Calu3 (cell line): ENCODE measurements at regions not wholly inside any gene's neighbourhood (a gene's known extent, or its start where the extent isn't known, plus 50 kb on each side); places are given as distances from the start of the nearest gene placed in this dataset.
"Not testable (repeated sequence)": the region's sequence is repeated elsewhere in the genome, so short reads cannot be mapped to it uniquely, and the experiment has no call there.

Experiments used
- BruUV-seq: library from RNA; stranded (reverse); fragments of 400-500 nt; replicated peaks from 2 replicates; lab custom pipeline; 2021; lab: Mats Ljungman, UMichigan
- CTCF ChIA-PET: fragments of 300-600 bp; sonication (Branson Sonifier 250); formaldehyde crosslinking; loops from one replicate; lab custom pipeline; 2022; ENCODE audit warnings: antibody characterized with exemption; lab: Charles Lee
- DNase-seq: peaks from one replicate; pipeline ENCODE4 v3.0.0; 2022
- H3K27ac Mint-ChIP-seq: one replicate; pipeline ENCODE4 v1.8.0; 2022; ENCODE audit warnings: mixed read lengths; ENCODE audit not compliant: unreplicated experiment
- H3K27me3 Mint-ChIP-seq: one replicate; pipeline ENCODE4 v1.8.0; 2022; ENCODE audit warnings: mixed read lengths; ENCODE audit not compliant: unreplicated experiment
- H3K36me3 Mint-ChIP-seq: one replicate; pipeline ENCODE4 v1.8.0; 2022; ENCODE audit warnings: mild to moderate bottlenecking, moderate library complexity, mixed read lengths; ENCODE audit not compliant: insufficient read depth, unreplicated experiment
- H3K4me1 Mint-ChIP-seq: one replicate; pipeline ENCODE4 v1.8.0; 2022; ENCODE audit warnings: mild to moderate bottlenecking, low read depth, mixed read lengths; ENCODE audit not compliant: unreplicated experiment
- H3K4me3 Mint-ChIP-seq: one replicate; pipeline ENCODE4 v1.8.0; 2022; ENCODE audit warnings: mild to moderate bottlenecking, low read depth, moderate library complexity, mixed read lengths; ENCODE audit not compliant: unreplicated experiment
- H3K9me3 Mint-ChIP-seq: one replicate; pipeline ENCODE4 v1.8.0; 2022; ENCODE audit warnings: low read depth, mixed read lengths; ENCODE audit not compliant: unreplicated experiment
- intact Hi-C: fragments of 100-400 bp; cut with micrococcal nuclease; formaldehyde crosslinking; loops from one replicate; pipeline ENCODE4 v1.10.0; 2022; ENCODE audit not compliant: unreplicated experiment
- TF ChIP-seq, protein P1 (sequence below): fragments of 200-600 bp; IDR thresholded peaks from one replicate; pipeline ENCODE4 v1.8.0; 2022; ENCODE audit warnings: antibody characterized with exemption; ENCODE audit not compliant: unreplicated experiment

DNA sequence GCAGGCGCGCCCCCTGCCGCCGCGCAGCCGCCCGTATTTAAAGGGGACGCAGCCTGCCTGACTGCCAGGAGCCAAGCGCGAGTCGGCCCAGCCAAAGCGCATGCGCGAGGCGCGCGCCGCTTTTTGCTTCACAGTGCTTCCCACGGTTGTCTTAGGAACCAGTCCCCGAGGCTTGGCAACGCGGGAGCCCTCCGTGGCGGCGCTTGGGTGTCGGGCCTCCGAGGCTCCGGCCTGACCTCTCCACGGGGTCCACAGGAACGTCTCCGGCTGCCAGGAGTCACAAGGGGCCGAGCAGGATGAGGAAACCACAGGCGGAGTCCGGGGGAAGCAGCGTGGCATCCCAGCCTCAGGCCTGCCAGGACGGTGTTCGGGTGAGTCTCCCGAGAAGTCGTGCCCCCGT lies 706.7 kb downstream of the KCNJ18 start:
- CTCF ChIA-PET, H3K27me3 Mint-ChIP-seq, BruUV-seq, intact Hi-C loops, H3K27ac Mint-ChIP-seq, H3K36me3 Mint-ChIP-seq, DNase-seq, H3K9me3 Mint-ChIP-seq, H3K4me1 Mint-ChIP-seq, H3K4me3 Mint-ChIP-seq: not testable (repeated sequence)

DNA sequence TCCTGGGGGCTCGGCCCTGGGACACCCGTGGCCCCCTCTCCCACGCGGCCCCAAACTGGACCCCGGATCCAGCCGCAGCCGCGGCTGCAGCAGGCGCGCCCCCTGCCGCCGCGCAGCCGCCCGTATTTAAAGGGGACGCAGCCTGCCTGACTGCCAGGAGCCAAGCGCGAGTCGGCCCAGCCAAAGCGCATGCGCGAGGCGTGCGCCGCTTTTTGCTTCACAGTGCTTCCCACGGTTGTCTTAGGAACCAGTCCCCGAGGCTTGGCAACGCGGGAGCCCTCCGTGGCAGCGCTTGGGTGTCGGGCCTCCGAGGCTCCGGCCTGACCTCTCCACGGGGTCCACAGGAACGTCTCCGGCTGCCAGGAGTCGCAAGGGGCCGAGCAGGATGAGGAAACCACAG lies 712.8 kb downstream of the KCNJ18 start:
- H3K9me3 Mint-ChIP-seq, H3K4me1 Mint-ChIP-seq: not testable (repeated sequence)

DNA sequence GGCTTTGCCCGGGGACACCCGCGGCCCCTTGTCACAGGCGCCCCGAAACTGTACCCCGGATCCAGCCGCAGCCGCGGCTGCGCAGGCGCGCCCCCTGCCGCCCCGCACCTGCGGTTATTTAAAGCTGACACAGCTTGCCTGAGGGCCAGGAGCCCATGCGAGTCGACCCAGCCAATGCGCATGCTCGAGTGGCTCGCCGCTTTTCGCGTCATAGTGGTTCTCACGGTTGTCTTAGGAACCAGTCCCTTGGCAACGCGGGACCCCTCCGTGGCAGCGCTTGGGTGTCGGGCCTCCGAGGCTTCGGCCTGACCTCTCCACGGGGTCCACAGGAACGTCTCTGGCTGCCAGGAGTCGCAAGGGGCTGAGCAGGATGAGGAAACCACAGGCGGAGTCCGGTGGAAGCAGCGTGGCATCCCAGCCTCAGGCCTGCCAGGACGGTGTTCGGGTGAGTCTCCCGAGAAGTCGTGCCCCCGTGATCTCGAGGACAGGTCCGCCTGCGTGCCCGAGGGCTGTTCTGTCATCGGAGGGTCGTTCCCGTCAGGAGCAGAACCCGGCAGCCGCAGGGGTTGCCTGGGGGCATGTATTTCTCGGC lies 716.9 kb downstream of the KCNJ18 start:
- TF ChIP-seq, protein P1, sequence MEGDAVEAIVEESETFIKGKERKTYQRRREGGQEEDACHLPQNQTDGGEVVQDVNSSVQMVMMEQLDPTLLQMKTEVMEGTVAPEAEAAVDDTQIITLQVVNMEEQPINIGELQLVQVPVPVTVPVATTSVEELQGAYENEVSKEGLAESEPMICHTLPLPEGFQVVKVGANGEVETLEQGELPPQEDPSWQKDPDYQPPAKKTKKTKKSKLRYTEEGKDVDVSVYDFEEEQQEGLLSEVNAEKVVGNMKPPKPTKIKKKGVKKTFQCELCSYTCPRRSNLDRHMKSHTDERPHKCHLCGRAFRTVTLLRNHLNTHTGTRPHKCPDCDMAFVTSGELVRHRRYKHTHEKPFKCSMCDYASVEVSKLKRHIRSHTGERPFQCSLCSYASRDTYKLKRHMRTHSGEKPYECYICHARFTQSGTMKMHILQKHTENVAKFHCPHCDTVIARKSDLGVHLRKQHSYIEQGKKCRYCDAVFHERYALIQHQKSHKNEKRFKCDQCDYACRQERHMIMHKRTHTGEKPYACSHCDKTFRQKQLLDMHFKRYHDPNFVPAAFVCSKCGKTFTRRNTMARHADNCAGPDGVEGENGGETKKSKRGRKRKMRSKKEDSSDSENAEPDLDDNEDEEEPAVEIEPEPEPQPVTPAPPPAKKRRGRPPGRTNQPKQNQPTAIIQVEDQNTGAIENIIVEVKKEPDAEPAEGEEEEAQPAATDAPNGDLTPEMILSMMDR = no peak
- CTCF ChIA-PET = no interaction called here
- H3K4me1 Mint-ChIP-seq = no peaks in the 10 kb centered on the region
- intact Hi-C loops = no loop called here
- H3K9me3 Mint-ChIP-seq = peaks cover 10% of the 10 kb centered on the region
- no peak overlapping the region for H3K27ac Mint-ChIP-seq
- H3K4me3 Mint-ChIP-seq = no peak overlapping the region
- no TSS peak for BruUV-seq
- DNase-seq = no peak
- H3K36me3 Mint-ChIP-seq = no peaks in the 10 kb centered on the region
- no peaks in the 10 kb centered on the region for H3K27me3 Mint-ChIP-seq

More for the DNA sequence above, 712.8 kb downstream of the KCNJ18 start:
- DNase-seq, H3K36me3 Mint-ChIP-seq, BruUV-seq, intact Hi-C loops, H3K4me3 Mint-ChIP-seq, CTCF ChIA-PET, H3K27me3 Mint-ChIP-seq, H3K27ac Mint-ChIP-seq: not testable (repeated sequence)

DNA sequence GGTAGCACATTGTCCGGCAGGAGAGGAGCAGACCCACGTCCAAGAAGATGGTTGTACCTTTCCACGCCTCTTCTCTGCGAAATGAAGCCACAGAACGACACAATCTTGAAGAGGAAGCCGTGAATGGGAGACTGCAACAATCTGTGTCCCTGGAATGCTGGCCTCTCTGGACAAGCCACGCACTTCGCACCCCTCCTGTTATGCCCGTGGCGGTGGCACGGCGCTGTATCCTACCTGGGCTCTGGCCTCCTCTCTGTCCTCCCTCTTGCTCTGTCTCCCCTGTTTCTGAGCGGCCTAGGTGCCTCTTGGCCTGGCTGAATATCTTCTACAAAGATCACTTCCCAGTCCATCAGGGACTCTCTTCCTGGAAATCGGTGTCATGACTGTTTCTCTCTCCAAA lies 717.8 kb downstream of the KCNJ18 start:
- no peaks in the 10 kb centered on the region for H3K4me1 Mint-ChIP-seq
- no peak for DNase-seq
- H3K9me3 Mint-ChIP-seq = peaks cover 10% of the 10 kb centered on the region
- TF ChIP-seq, protein P1 = no peak
- no peak overlapping the region for H3K4me3 Mint-ChIP-seq
- no peaks in the 10 kb centered on the region for H3K27me3 Mint-ChIP-seq
- no peaks in the 10 kb centered on the region for H3K36me3 Mint-ChIP-seq
- intact Hi-C loops = no loop called here
- no TSS peak for BruUV-seq
- CTCF ChIA-PET = no interaction called here
- H3K27ac Mint-ChIP-seq = no peak overlapping the region

DNA sequence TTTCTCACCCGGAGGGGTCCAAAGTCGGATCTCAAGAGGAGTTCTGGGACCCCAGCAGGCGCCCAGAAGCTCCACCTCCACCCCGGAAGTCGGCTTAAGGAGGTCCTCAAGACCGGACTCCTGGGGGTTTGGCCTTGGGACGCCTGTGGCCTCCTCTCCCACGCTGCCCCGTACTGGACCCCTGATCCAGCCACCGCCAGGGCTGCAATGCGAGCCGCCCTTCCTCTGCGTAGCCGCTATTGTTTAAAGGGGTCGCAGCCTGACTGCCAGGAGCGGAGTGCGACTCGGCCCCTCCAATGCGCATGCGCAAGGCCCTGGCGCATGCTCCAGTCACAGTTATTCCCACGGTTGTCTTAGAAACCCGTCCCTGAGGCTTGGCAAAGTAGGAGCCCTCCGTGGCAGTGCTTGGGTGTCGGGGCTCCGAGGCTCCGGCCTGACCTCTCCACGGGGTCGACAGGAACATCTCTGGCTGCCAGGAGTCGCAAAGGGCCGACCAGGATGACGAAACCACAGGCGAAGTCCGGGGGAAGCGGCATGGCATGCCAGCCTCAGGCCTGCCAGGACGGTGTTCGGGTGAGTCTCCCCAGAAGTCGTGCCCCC lies 719.0 kb downstream of the KCNJ18 start:
- intact Hi-C loops = no loop called here
- CTCF ChIA-PET = no interaction called here
- BruUV-seq = no TSS peak
- Mint-ChIP-seq H3K4me3 (no peak overlapping the region), H3K9me3 (peaks cover 10% of the 10 kb centered on the region), H3K4me1 (no peaks in the 10 kb centered on the region), H3K36me3 (no peaks in the 10 kb centered on the region), H3K27ac (no peak overlapping the region), H3K27me3 (no peaks in the 10 kb centered on the region)
- no peak for DNase-seq
- TF ChIP-seq, protein P1 = no peak
